ENCODE measurements at regions not wholly inside any gene's neighbourhood (a gene's known extent, or its start where the extent isn't known, plus 50 kb on each side); places are given as distances from the start of the nearest gene placed in this dataset.
A peak's percentile ranks its signal among the peaks of the same experiment; 100 is the strongest.

- WGBS (ENCODE audit: insufficient coverage), result 10% methylated on average over 2 of the region's 2 CpGs
- Histone ChIP-seq H4K20me1 (ENCODE audit: insufficient read depth, low read length) (no peaks in the 10 kb centered on the region), H3K4me2 (replicated peaks; ENCODE audit: extremely low read depth, low read length, poor library complexity, severe bottlenecking) (no peak overlapping the region), H2AFZ (ENCODE audit: insufficient read depth, low read depth, low read length, poor library complexity, severe bottlenecking) (no peak overlapping the region), H3K9me3 (replicated peaks in 1 of 2; ENCODE audit: control insufficient read depth in 1 of 2, insufficient read depth in 1 of 2, low read length in 2 of 2) (no peaks in the 10 kb centered on the region), H3K9ac (ENCODE audit: insufficient read depth, low read length, poor library complexity, severe bottlenecking) (no peak overlapping the region), H3K4me3 (replicated peaks in 1 of 3; ENCODE audit: low read depth in 2 of 3, low read length in 3 of 3) (peak overlapping the region in 1 of 3 experiments; percentile 6), H3K27me3 (ENCODE audit: control insufficient read depth in 2 of 2, insufficient read depth in 2 of 2, low read length in 2 of 2) (no peaks in the 10 kb centered on the region), H3K36me3 (replicated peaks in 1 of 2; ENCODE audit: control insufficient read depth in 1 of 2, insufficient read depth in 2 of 2, low read length in 2 of 2) (no peaks in the 10 kb centered on the region), H3K27ac (ENCODE audit: low read depth in 1 of 2, low read length in 2 of 2) (peak overlapping the region in 1 of 2 donors; percentile 18), H3K4me1 (ENCODE audit: control insufficient read depth in 1 of 2, insufficient read depth in 2 of 2, low read length in 2 of 2) (peaks cover 29 to 33% of the 10 kb centered on the region in 2 donors), H3K79me2 (ENCODE audit: insufficient read depth, low read length) (no peaks in the 10 kb centered on the region)
- no peaks in the 10 kb centered on the region for H3K36me3 Mint-ChIP-seq
- peak overlapping the region in 1 of 2 donors; percentile 67 for H3K4me3 Mint-ChIP-seq
- H3K4me1 Mint-ChIP-seq, result peaks cover 32% of the 10 kb centered on the region
- intact Hi-C loops (cut with micrococcal nuclease), result loop anchor here (5.0 to 10.0 kb wide), 2 partner anchors 185 to 188 kb away; no protein-coding TSS in a partner anchor
- TF ChIP-seq CTCF (IDR thresholded peaks at IDR 0.05), result no peak
- peak in 2 of 3 donors; percentile 30 to 52 for DNase-seq
- H3K27me3 Mint-ChIP-seq (ENCODE audit: low read depth in 3 of 3), result peaks cover 3 to 9% (median 7%) of the 10 kb centered on the region in 3 donors
- peak overlapping the region in 6 of 7 donors; percentile 43 to 78 (median 70) for H3K27ac Mint-ChIP-seq
- peaks cover 0 to 6% (median 1%) of the 10 kb centered on the region in 7 donors for H3K9me3 Mint-ChIP-seq
Observed at GRCh38 chr7:106729720-106730385, 68.9 kb upstream of the CCDC71L start.

- H3K9me3 ChIP-seq (replicated peaks in 1 of 2; ENCODE audit: control insufficient read depth in 1 of 2, insufficient read depth in 1 of 2, low read length in 2 of 2), result no peaks in the 10 kb centered on the region
- no peak overlapping the region for H2AFZ ChIP-seq (ENCODE audit: insufficient read depth, low read depth, low read length, poor library complexity, severe bottlenecking)
- TF ChIP-seq CTCF (IDR thresholded peaks at IDR 0.05), result no peak
- peak overlapping the region; percentile 70 for H3K4me2 ChIP-seq (replicated peaks; ENCODE audit: extremely low read depth, low read length, poor library complexity, severe bottlenecking)
- no peaks in the 10 kb centered on the region for H3K36me3 ChIP-seq (replicated peaks in 1 of 2; ENCODE audit: control insufficient read depth in 1 of 2, insufficient read depth in 2 of 2, low read length in 2 of 2)
- no peaks in the 10 kb centered on the region for H3K79me2 ChIP-seq (ENCODE audit: insufficient read depth, low read length)
- no peak overlapping the region for H3K9ac ChIP-seq (ENCODE audit: insufficient read depth, low read length, poor library complexity, severe bottlenecking)
- Mint-ChIP-seq H3K27me3 (ENCODE audit: low read depth in 3 of 3) (peaks cover 2 to 9% (median 7%) of the 10 kb centered on the region in 3 donors), H3K36me3 (no peaks in the 10 kb centered on the region), H3K9me3 (peaks cover 0 to 6% (median 0%) of the 10 kb centered on the region in 7 donors), H3K4me1 (peaks cover 32% of the 10 kb centered on the region), H3K27ac (peak overlapping the region; percentile 54 to 86 (median 77)), H3K4me3 (peak overlapping the region; percentile 53 to 80)
- H3K27me3 ChIP-seq (ENCODE audit: control insufficient read depth in 2 of 2, insufficient read depth in 2 of 2, low read length in 2 of 2), result no peaks in the 10 kb centered on the region
- intact Hi-C loops (cut with micrococcal nuclease), result loop anchor here (5.0 to 10.0 kb wide), 2 partner anchors 186 to 189 kb away; no protein-coding TSS in a partner anchor
- peak overlapping the region in 1 of 3 experiments; percentile 52 for H3K4me3 ChIP-seq (replicated peaks in 1 of 3; ENCODE audit: low read depth in 2 of 3, low read length in 3 of 3)
- DNase-seq, result peak; percentile 70 to 86 (median 80)
- peak overlapping the region in 1 of 2 donors; percentile 52 for H3K27ac ChIP-seq (ENCODE audit: low read depth in 1 of 2, low read length in 2 of 2)
- WGBS (ENCODE audit: insufficient coverage), result 5% methylated on average over 4 of the region's 5 CpGs
- H4K20me1 ChIP-seq (ENCODE audit: insufficient read depth, low read length), result no peaks in the 10 kb centered on the region
- H3K4me1 ChIP-seq (ENCODE audit: control insufficient read depth in 1 of 2, insufficient read depth in 2 of 2, low read length in 2 of 2), result peaks cover 29 to 33% of the 10 kb centered on the region in 2 donors
Observed at GRCh38 chr7:106731187-106731586, 70.2 kb upstream of the CCDC71L start.
